Fibroblast of lung (primary cell): ENCODE measurements at regions not wholly inside any gene's neighbourhood (a gene's known extent, or its start where the extent isn't known, plus 50 kb on each side); places are given as distances from the start of the nearest gene placed in this dataset.
"Not testable (repeated sequence)": the region's sequence is repeated elsewhere in the genome, so short reads cannot be mapped to it uniquely, and the experiment has no call there.

Experiments used
- EZH2 ChIP-seq: IDR thresholded peaks from 2 replicates; pipeline ENCODE4 v1.5.1; 2012; ENCODE audit warnings: low read length, control low read depth, mild to moderate bottlenecking; ENCODE audit errors: missing control alignments
- TF ChIP-seq, protein P1 (sequence below), 2 donors: IDR thresholded peaks in 1 of 2; conservative IDR thresholded peaks in 1 of 2; 1 replicate in 1 of 2; 2 replicates in 1 of 2; pipeline ENCODE4 v1.5.1; 2011 to 2012; ENCODE audit warnings: low read length in 2 of 2, control low read depth in 1 of 2, inconsistent platforms in 1 of 2, low read depth in 1 of 2, mild to moderate bottlenecking in 1 of 2

DNA sequence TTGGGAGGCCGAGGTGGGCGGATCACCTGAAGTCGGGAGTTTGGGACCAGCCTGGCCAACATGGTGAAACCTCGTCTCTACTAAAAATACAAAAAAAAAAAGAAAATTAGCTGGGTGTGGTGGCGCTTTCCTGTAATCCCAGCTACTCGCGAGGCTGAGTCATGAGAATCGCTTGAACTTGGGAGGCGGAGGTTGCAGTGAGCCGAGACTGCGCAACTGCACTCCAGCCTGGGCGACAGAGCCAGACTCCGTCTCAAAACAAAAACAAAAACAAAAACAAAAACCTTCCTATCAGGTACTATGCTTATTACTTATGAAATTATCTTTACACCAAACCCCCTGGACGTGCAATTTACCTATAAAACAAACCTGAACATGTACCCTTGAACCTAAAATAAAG, 106.0 kb upstream of the PNPT1 start:
- TF ChIP-seq, protein P1, sequence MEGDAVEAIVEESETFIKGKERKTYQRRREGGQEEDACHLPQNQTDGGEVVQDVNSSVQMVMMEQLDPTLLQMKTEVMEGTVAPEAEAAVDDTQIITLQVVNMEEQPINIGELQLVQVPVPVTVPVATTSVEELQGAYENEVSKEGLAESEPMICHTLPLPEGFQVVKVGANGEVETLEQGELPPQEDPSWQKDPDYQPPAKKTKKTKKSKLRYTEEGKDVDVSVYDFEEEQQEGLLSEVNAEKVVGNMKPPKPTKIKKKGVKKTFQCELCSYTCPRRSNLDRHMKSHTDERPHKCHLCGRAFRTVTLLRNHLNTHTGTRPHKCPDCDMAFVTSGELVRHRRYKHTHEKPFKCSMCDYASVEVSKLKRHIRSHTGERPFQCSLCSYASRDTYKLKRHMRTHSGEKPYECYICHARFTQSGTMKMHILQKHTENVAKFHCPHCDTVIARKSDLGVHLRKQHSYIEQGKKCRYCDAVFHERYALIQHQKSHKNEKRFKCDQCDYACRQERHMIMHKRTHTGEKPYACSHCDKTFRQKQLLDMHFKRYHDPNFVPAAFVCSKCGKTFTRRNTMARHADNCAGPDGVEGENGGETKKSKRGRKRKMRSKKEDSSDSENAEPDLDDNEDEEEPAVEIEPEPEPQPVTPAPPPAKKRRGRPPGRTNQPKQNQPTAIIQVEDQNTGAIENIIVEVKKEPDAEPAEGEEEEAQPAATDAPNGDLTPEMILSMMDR (conservative IDR thresholded peaks at IDR 0.05 in 1 of 2, IDR thresholded peaks at IDR 0.05 in 1 of 2; ENCODE audit: low read depth in 1 of 2, low read length in 2 of 2), result not testable (repeated sequence)
- not testable (repeated sequence) for TF ChIP-seq EZH2
